GM12801 (cell line): ENCODE measurements at regions not wholly inside any gene's neighbourhood (a gene's known extent, or its start where the extent isn't known, plus 50 kb on each side); places are given as distances from the start of the nearest gene placed in this dataset.

Source experiments
- TF ChIP-seq, protein P1 (sequence below): IDR thresholded peaks from one replicate; pipeline ENCODE4 v1.5.1; 2011; ENCODE audit warnings: control low read depth; ENCODE audit not compliant: insufficient read length; ENCODE audit errors: extremely low read depth

DNA sequence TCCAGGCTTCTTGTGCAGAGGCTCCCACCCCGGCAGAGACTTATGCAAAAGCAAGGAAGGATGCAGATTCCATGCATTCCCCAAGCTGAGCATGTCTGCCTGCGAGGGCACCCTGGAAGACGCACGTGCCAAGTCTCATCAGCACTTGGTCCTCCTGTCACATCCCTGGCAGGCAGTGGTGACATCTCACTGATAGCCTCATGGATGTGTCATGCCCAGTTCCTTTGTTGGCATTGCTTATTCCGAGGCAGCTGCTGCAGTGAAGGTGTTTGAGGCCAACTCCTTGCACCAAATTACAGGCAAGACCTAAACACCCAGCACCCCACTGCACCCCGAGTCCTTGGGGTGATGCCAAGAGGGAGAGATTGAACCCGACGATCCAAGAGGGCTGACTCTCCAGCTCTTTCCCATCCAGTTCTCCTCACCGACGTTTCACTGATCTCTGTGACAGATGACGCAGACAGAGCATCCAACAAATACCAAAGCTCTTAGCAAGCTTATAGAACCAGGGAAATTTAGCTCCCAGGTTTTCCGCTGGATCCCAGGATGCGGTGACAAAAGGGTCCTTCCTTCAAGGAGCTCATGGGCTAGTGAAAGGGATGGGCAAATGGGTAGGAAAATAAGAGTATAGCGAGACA is 611.1 kb downstream of the AJAP1 start:
- TF ChIP-seq, protein P1, sequence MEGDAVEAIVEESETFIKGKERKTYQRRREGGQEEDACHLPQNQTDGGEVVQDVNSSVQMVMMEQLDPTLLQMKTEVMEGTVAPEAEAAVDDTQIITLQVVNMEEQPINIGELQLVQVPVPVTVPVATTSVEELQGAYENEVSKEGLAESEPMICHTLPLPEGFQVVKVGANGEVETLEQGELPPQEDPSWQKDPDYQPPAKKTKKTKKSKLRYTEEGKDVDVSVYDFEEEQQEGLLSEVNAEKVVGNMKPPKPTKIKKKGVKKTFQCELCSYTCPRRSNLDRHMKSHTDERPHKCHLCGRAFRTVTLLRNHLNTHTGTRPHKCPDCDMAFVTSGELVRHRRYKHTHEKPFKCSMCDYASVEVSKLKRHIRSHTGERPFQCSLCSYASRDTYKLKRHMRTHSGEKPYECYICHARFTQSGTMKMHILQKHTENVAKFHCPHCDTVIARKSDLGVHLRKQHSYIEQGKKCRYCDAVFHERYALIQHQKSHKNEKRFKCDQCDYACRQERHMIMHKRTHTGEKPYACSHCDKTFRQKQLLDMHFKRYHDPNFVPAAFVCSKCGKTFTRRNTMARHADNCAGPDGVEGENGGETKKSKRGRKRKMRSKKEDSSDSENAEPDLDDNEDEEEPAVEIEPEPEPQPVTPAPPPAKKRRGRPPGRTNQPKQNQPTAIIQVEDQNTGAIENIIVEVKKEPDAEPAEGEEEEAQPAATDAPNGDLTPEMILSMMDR, result no peak

DNA sequence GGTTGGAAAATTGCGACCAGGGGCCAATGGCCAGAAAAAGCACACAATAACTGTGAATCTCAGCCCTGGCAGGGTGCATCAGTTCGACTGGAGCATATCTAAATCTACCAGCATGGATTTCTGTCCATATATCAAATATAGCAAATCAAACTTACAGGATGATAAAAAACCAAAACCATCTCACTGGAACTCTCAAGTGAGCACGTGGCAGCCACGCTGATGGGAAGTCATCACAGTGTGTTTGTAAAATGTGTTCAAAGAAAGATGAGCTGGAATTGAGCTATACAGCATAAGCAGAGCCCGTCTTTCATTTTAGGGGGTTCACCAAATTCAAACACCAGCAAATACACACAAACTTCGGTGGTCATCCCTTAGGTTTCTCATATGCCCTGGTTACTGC is 610.1 kb downstream of the AJAP1 start:
- TF ChIP-seq, protein P1, result no peak

DNA sequence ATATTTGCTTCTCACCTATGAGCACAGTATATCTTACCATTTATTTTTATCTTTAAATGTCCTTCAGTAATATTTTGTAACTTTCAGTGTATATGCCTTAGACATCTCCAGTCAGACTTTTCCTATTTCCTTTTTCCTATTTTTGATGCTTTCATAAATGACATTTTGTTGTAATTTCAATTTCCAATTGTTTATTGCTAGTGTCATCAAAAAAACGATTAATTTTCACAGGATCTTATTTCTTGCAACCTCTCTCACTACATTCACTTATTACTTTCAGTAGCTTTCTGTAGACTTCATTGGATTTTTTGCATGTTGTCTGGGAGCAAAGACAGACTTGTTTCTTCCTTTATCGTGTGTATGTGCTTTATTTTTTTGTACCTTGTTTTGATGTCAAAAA is 602.4 kb downstream of the AJAP1 start:
- TF ChIP-seq, protein P1, result no peak

DNA sequence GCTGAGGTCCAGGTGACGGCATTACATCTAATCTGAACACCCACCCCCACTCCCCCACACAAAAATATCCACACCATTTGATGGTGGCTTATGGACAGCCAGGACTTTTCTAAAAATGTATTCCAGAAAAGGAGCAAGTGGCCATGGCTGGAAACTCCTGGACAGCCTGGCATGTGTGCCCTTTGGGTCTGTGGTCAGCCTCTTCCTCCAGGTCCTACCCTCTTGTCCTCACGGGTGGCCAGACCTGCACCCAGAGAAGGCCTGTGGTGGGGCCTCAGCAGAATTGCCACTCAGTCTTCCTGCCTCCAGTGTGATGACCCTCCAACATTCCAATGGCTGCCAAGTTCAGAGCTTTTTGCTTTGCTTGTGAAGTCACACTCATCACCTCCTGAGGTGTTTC is 600.6 kb downstream of the AJAP1 start:
- TF ChIP-seq, protein P1, result no peak

DNA sequence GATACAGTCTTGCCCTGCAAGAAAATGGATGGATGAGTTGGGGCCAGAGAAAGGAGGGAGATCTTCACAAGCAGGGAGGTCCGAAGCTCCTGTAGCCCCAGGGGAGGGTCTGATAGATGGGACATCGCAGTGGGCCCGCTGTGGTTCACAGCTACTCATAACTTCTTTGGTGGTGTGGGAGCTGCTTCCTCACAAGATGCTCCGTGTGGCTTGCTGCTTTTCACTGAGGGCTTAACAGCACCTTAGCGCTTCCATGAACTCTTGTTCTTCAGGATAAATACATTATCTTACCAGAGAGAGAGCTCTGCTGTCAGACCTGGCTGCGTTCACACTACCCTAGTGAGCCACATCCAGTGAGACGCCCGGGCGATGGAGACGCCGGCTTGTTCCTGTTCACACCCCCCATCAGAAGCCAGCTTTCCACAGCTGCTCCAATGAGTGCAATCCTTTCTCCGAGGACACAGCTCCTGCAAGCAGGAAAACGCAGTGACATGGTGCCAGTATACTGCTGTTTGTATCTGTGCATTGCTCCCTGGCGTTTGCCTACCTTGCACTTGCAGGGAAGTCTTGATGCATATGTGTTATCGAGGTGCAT is 599.8 kb downstream of the AJAP1 start:
- TF ChIP-seq, protein P1, result no peak

DNA sequence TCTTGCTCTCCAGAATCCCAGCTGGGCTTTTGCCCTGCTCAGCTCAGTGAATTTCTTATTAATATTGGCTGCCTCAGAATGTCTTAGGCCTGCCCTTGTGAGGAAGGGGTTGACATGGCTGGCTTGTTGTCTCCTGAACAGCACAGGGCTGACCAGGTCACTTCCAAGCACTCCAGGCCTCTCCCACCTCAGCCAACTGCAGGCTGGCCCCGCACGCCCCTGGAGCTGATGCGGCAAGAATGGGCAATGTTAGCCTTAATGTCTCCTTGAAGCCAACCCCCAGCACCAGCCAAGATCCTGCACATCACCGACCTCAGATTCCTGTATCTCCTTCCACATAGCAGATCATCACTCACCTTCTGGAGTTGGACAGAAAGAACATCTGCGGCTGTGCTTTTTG is 598.6 kb downstream of the AJAP1 start:
- TF ChIP-seq, protein P1, result no peak

DNA sequence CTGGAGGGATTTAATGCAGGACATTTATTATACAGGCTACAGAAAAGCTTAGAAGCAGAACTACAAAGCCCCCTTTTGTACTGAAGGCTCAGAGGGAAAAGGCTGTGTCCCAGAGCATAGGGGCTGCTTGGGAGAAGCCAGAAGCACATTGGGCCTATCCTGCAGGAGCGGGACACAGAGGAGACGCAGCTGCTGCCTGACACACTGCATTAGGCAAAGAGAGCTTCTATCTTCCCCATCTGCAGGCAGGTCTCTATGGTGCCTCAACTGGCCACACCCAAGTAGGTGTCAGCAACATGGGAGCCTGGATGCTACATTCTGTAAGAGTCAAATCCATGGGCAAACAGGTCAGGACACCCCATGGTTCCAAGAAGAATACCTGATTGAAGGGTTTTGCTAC is 595.9 kb downstream of the AJAP1 start:
- TF ChIP-seq, protein P1, result no peak
